Mesenchymal stem cell (in vitro differentiated cells and primary cell): ENCODE measurements at regions not wholly inside any gene's neighbourhood (a gene's known extent, or its start where the extent isn't known, plus 50 kb on each side); places are given as distances from the start of the nearest gene placed in this dataset.

Experiments used
- DNase-seq: peaks from one replicate; pipeline ENCODE4 v3.0.0-alpha.2; 2013
- H2AFZ ChIP-seq: one replicate; pipeline ENCODE4 v1.6.1; 2013; ENCODE audit warnings: low read depth, mild to moderate bottlenecking, control low read depth, inconsistent platforms, low read length, moderate library complexity
- H2AK5ac ChIP-seq: 2 replicates; pipeline ENCODE4 v1.6.1; 2013; ENCODE audit warnings: low read length, moderate library complexity, mild to moderate bottlenecking, inconsistent platforms; ENCODE audit not compliant: severe bottlenecking
- H2BK120ac ChIP-seq: one replicate; pipeline ENCODE4 v1.6.1; 2013; ENCODE audit warnings: low read depth, mild to moderate bottlenecking, inconsistent platforms, low read length, moderate library complexity
- H2BK12ac ChIP-seq, 2 experiments: one replicate each; pipeline ENCODE4 v1.6.1; 2013; ENCODE audit warnings: inconsistent platforms in 2 of 2, low read length in 2 of 2, mild to moderate bottlenecking in 2 of 2, moderate library complexity in 2 of 2, control low read depth in 1 of 2
- H2BK15ac ChIP-seq: one replicate; pipeline ENCODE4 v1.6.1; 2013; ENCODE audit warnings: mild to moderate bottlenecking, low read depth, inconsistent platforms; ENCODE audit not compliant: poor library complexity, severe bottlenecking
- H2BK5ac ChIP-seq: 2 replicates; pipeline ENCODE4 v1.6.1; 2013; ENCODE audit warnings: low read depth, mild to moderate bottlenecking, low read length, control low read depth, inconsistent platforms; ENCODE audit not compliant: poor library complexity, severe bottlenecking
- H3K14ac ChIP-seq, 2 experiments: one replicate each; pipeline ENCODE4 v1.6.1; 2013; ENCODE audit warnings: inconsistent platforms in 2 of 2, low read length in 2 of 2, control low read depth in 1 of 2, mild to moderate bottlenecking in 1 of 2, moderate library complexity in 1 of 2
- H3K18ac ChIP-seq, 2 experiments: one replicate each; pipeline ENCODE4 v1.6.1; 2013; ENCODE audit warnings: inconsistent platforms in 2 of 2, low read length in 2 of 2, control low read depth in 1 of 2, low read depth in 1 of 2, mild to moderate bottlenecking in 1 of 2
- H3K23ac ChIP-seq, 2 experiments: one replicate each; pipeline ENCODE4 v1.6.1; 2013; ENCODE audit warnings: inconsistent platforms in 2 of 2, low read length in 2 of 2, mild to moderate bottlenecking in 2 of 2, moderate library complexity in 2 of 2, control low read depth in 1 of 2
- H3K27ac ChIP-seq: 2 replicates; pipeline ENCODE4 v1.5.1; 2013; ENCODE audit warnings: mild to moderate bottlenecking, moderate library complexity, low read length, control low read depth, inconsistent platforms; ENCODE audit not compliant: poor library complexity, severe bottlenecking
- H3K27me3 ChIP-seq, 2 experiments: 2 replicates each; pipeline versions ENCODE4 v1.6.1 to v1.7.0; 2013; ENCODE audit warnings: low read length in 2 of 2, mild to moderate bottlenecking in 2 of 2, moderate library complexity in 2 of 2, control low read depth in 1 of 2, inconsistent platforms in 1 of 2; ENCODE audit not compliant: control insufficient read depth in 1 of 2, insufficient read depth in 1 of 2
- H3K36me3 ChIP-seq, 2 experiments: 2 replicates each; pipeline versions ENCODE4 v1.6.1 to v1.7.0; 2013; ENCODE audit warnings: low read length in 2 of 2, control low read depth in 1 of 2, inconsistent platforms in 1 of 2, low read depth in 1 of 2, mild to moderate bottlenecking in 1 of 2; ENCODE audit not compliant: insufficient read depth in 2 of 2, control insufficient read depth in 1 of 2
- H3K4ac ChIP-seq, 2 experiments: one replicate each; pipeline ENCODE4 v1.6.1; 2013; ENCODE audit warnings: inconsistent platforms in 2 of 2, low read length in 2 of 2, mild to moderate bottlenecking in 2 of 2, moderate library complexity in 2 of 2, control low read depth in 1 of 2, low read depth in 1 of 2
- H3K4me1 ChIP-seq: 2 replicates; pipeline ENCODE4 v1.6.1; 2013; ENCODE audit warnings: low read depth, low read length, control low read depth; ENCODE audit not compliant: control insufficient read depth, insufficient read depth
- H3K4me2 ChIP-seq: 2 replicates; pipeline ENCODE4 v1.6.1; 2013; ENCODE audit warnings: low read length, mild to moderate bottlenecking, inconsistent platforms; ENCODE audit not compliant: poor library complexity, severe bottlenecking
- H3K4me3 ChIP-seq, 2 experiments: 2 replicates each; pipeline versions ENCODE4 v1.5.1 to v1.7.0; 2013; ENCODE audit warnings: low read length in 2 of 2, mild to moderate bottlenecking in 2 of 2, control low read depth in 1 of 2, low read depth in 1 of 2; ENCODE audit not compliant: insufficient read depth in 1 of 2
- H3K79me1 ChIP-seq: replicated peaks from 2 replicates; pipeline ENCODE4 v1.6.1; 2013; ENCODE audit warnings: mild to moderate bottlenecking, control low read depth, low read length, inconsistent platforms; ENCODE audit not compliant: poor library complexity, severe bottlenecking
- H3K9ac ChIP-seq: 2 replicates; pipeline ENCODE4 v1.7.0; 2013; ENCODE audit warnings: mild to moderate bottlenecking, low read length, moderate library complexity
- H3K9me3 ChIP-seq: 2 replicates; pipeline ENCODE4 v1.7.0; 2013; ENCODE audit warnings: mild to moderate bottlenecking, low read length; ENCODE audit not compliant: control insufficient read depth
- H4K8ac ChIP-seq: one replicate; pipeline ENCODE4 v1.6.1; 2013; ENCODE audit warnings: inconsistent platforms, mild to moderate bottlenecking, low read length, moderate library complexity
- H4K91ac ChIP-seq: one replicate; pipeline ENCODE4 v1.6.1; 2013; ENCODE audit warnings: mild to moderate bottlenecking, low read length, inconsistent platforms
- WGBS: methylation state at CpG from one replicate; pipeline ENCODE4 v1.1.7; 2013; ENCODE audit warnings: mixed read lengths; 5-methylcytosine and 5-hydroxymethylcytosine counted together

- Histone ChIP-seq H4K8ac (no peak overlapping the region), H3K18ac (no peak overlapping the region), H2AK5ac (no peak overlapping the region), H2BK120ac (no peak overlapping the region), H3K4me1 (no peaks in the 10 kb centered on the region), H3K36me3 (peaks cover 0 to 3% of the 10 kb centered on the region in 2 experiments), H2BK15ac (no peak overlapping the region), H3K79me1 (no peaks in the 10 kb centered on the region), H3K23ac (no peak overlapping the region), H3K9ac (no peak overlapping the region), H3K27me3 (peaks cover 0 to 10% of the 10 kb centered on the region in 2 experiments), H3K4me3 (no peak overlapping the region), H3K9me3 (no peaks in the 10 kb centered on the region), H3K27ac (no peak overlapping the region), H2AFZ (no peak overlapping the region), H3K4me2 (no peak overlapping the region), H2BK12ac (no peak overlapping the region), H3K14ac (no peak overlapping the region), H4K91ac (no peak overlapping the region), H3K4ac (no peak overlapping the region), H2BK5ac (no peak overlapping the region)
- WGBS, result 78% methylated on average over 19 of the region's 19 CpGs
- DNase-seq, result no peak
Observed at GRCh38 chr22:49091451-49091850, 736.2 kb downstream of the BRD1 start.

GRCh38 chr22:49090853-49091135 lies 736.9 kb downstream of the BRD1 start:
- no peak overlapping the region for H2AK5ac ChIP-seq
- H3K4me2 ChIP-seq, result no peak overlapping the region
- H2BK5ac ChIP-seq, result no peak overlapping the region
- no peak overlapping the region for H2BK15ac ChIP-seq
- no peak overlapping the region for H4K8ac ChIP-seq
- no peaks in the 10 kb centered on the region for H3K9me3 ChIP-seq
- H2BK12ac ChIP-seq, result no peak overlapping the region
- no peak overlapping the region for H3K18ac ChIP-seq
- H3K14ac ChIP-seq, result no peak overlapping the region
- no peaks in the 10 kb centered on the region for H3K4me1 ChIP-seq
- no peak overlapping the region for H4K91ac ChIP-seq
- H2AFZ ChIP-seq, result no peak overlapping the region
- H2BK120ac ChIP-seq, result no peak overlapping the region
- no peak overlapping the region for H3K27ac ChIP-seq
- H3K36me3 ChIP-seq, result peaks cover 0 to 1% of the 10 kb centered on the region in 2 experiments
- 82% methylated on average over 10 of the region's 10 CpGs for whole genome bisulfite sequencing
- no peak overlapping the region for H3K23ac ChIP-seq
- no peak overlapping the region for H3K4me3 ChIP-seq
- peaks cover 0 to 10% of the 10 kb centered on the region in 2 experiments for H3K27me3 ChIP-seq
- H3K9ac ChIP-seq, result no peak overlapping the region
- no peaks in the 10 kb centered on the region for H3K79me1 ChIP-seq
- DNase-seq, result no peak
- H3K4ac ChIP-seq, result no peak overlapping the region

- Histone ChIP-seq H3K4ac (no peak overlapping the region), H4K91ac (no peak overlapping the region), H3K4me3 (no peak overlapping the region), H3K79me1 (no peaks in the 10 kb centered on the region), H2BK120ac (no peak overlapping the region), H2BK12ac (no peak overlapping the region), H3K18ac (no peak overlapping the region), H3K4me1 (no peaks in the 10 kb centered on the region), H3K27me3 (peaks cover 0 to 10% of the 10 kb centered on the region in 2 experiments), H3K9me3 (no peaks in the 10 kb centered on the region), H3K27ac (no peak overlapping the region), H3K9ac (no peak overlapping the region), H2AK5ac (no peak overlapping the region), H4K8ac (no peak overlapping the region), H3K4me2 (no peak overlapping the region), H2BK5ac (no peak overlapping the region), H3K14ac (no peak overlapping the region), H2BK15ac (no peak overlapping the region), H3K36me3 (no peaks in the 10 kb centered on the region), H3K23ac (no peak overlapping the region), H2AFZ (no peak overlapping the region)
- DNase-seq, result no peak
- 88% methylated on average over 20 of the region's 20 CpGs for WGBS
Observed at GRCh38 chr22:49090061-49090852, 737.4 kb downstream of the BRD1 start.

GRCh38 chr22:49088801-49089791 lies 738.6 kb downstream of the BRD1 start:
- Histone ChIP-seq H3K14ac (no peak overlapping the region), H2BK120ac (no peak overlapping the region), H2AFZ (no peak overlapping the region), H3K9ac (no peak overlapping the region), H4K91ac (no peak overlapping the region), H3K18ac (no peak overlapping the region), H2BK15ac (no peak overlapping the region), H2AK5ac (no peak overlapping the region), H2BK5ac (no peak overlapping the region), H3K4me3 (no peak overlapping the region), H3K4me1 (no peaks in the 10 kb centered on the region), H3K4me2 (no peak overlapping the region), H3K27me3 (peaks cover 0 to 10% of the 10 kb centered on the region in 2 experiments), H3K36me3 (no peaks in the 10 kb centered on the region), H4K8ac (no peak overlapping the region), H2BK12ac (no peak overlapping the region), H3K9me3 (no peaks in the 10 kb centered on the region), H3K79me1 (no peaks in the 10 kb centered on the region), H3K4ac (no peak overlapping the region), H3K23ac (no peak overlapping the region), H3K27ac (no peak overlapping the region)
- no peak for DNase-seq
- WGBS, result 75% methylated on average over 35 of the region's 35 CpGs
